GM19372 (cell line): ENCODE measurements at regions not wholly inside any gene's neighbourhood (a gene's known extent, or its start where the extent isn't known, plus 50 kb on each side); places are given as distances from the start of the nearest gene placed in this dataset.

Experiments
- ATAC-seq: cut with Tn5 transposase; IDR thresholded peaks from one replicate; pipeline ENCODE4 v1.9.1; 2021; ENCODE audit warnings: mild to moderate bottlenecking, low read depth, moderate library complexity; ENCODE audit not compliant: unreplicated experiment

- ATAC-seq: no peak
Measured at GRCh38 chr5:117686926-117687325, 1112.3 kb upstream of the SEMA6A start.

- ATAC-seq: no peak
Measured at GRCh38 chr5:117682416-117682815, 1107.8 kb upstream of the SEMA6A start.

GRCh38 chr5:117681431-117682254 is 1107.0 kb upstream of the SEMA6A start:
- ATAC-seq: no peak

GRCh38 chr5:117680426-117680825 is 1105.8 kb upstream of the SEMA6A start:
- ATAC-seq: no peak

GRCh38 chr5:117679046-117679445 is 1104.4 kb upstream of the SEMA6A start:
- ATAC-seq: no peak

- ATAC-seq: no peak
Measured at GRCh38 chr5:117675646-117676045, 1101.0 kb upstream of the SEMA6A start.

GRCh38 chr5:117671551-117671950 is 1096.9 kb upstream of the SEMA6A start:
- ATAC-seq: no peak

- ATAC-seq: no peak
Measured at GRCh38 chr5:117667105-117667504, 1092.5 kb upstream of the SEMA6A start.

GRCh38 chr5:117665121-117665520 is 1090.5 kb upstream of the SEMA6A start:
- no peak for ATAC-seq

- ATAC-seq: no peak
Measured at GRCh38 chr5:117662361-117662760, 1087.7 kb upstream of the SEMA6A start.

- no peak for ATAC-seq
Measured at GRCh38 chr5:117657541-117657940, 1082.9 kb upstream of the SEMA6A start.

- no peak for ATAC-seq
Measured at GRCh38 chr5:117652958-117653280, 1078.3 kb upstream of the SEMA6A start.

- no peak for ATAC-seq
Measured at GRCh38 chr5:117652036-117652957, 1077.7 kb upstream of the SEMA6A start.

- ATAC-seq: no peak
Measured at GRCh38 chr5:117649821-117650220, 1075.2 kb upstream of the SEMA6A start.

GRCh38 chr5:117645400-117645799 is 1070.8 kb upstream of the SEMA6A start:
- ATAC-seq: no peak

GRCh38 chr5:117638581-117638980 is 1064.0 kb upstream of the SEMA6A start:
- no peak for ATAC-seq

- ATAC-seq: no peak
Measured at GRCh38 chr5:117633093-117633492, 1058.5 kb upstream of the SEMA6A start.

- no peak for ATAC-seq
Measured at GRCh38 chr5:117624201-117624600, 1049.6 kb upstream of the SEMA6A start.

- no peak for ATAC-seq
Measured at GRCh38 chr5:117623042-117623805, 1048.6 kb upstream of the SEMA6A start.

GRCh38 chr5:117621921-117622320 is 1047.3 kb upstream of the SEMA6A start:
- ATAC-seq: no peak

GRCh38 chr5:117615226-117615625 is 1040.6 kb upstream of the SEMA6A start:
- no peak for ATAC-seq
